MM.1S (cell line): ENCODE measurements at regions not wholly inside any gene's neighbourhood (a gene's known extent, or its start where the extent isn't known, plus 50 kb on each side); places are given as distances from the start of the nearest gene placed in this dataset.

ENCODE experiments used
- CTCF ChIP-seq: fragments of 300-600 bp; sonication (generic); IDR thresholded peaks from 2 replicates; pipeline ENCODE4 v1.5.1; 2016; ENCODE audit warnings: antibody characterized with exemption, low read length, mixed read lengths
- EZH2 ChIP-seq: fragments of 300-600 bp; sonication (generic); optimal IDR thresholded peaks from 2 replicates; pipeline ENCODE3; 2017; ENCODE audit warnings: low read depth, mild to moderate bottlenecking, antibody characterized with exemption, low read length, mixed read lengths
- EZH2phosphoT487 ChIP-seq: fragments of 300-600 bp; sonication (generic); IDR thresholded peaks from 2 replicates; pipeline ENCODE4 v1.6.1; 2018; ENCODE audit warnings: antibody characterized with exemption, low read length

DNA sequence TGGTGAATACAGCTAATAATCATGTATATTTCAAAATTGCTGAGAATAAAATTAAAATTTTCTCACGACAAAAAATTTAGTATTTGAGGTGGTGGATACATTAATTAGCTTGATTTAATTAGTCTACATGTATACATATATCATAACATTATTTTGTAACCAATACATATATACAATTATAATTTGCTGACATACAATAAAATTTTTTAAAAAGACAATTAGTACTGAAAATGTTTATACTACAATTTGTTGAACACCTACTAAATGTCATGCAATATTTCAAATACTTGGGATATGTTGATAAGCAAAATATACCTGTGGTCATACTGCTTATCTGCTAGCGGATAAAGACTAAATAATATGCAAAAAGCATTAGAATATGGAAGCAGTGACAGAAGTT is 586.5 kb downstream of the SLITRK6 start:
- TF ChIP-seq CTCF (no peak), EZH2phosphoT487 (no peak), EZH2 (no peak)
